Endothelial cell of umbilical vein (primary cell): ENCODE measurements at regions not wholly inside any gene's neighbourhood (a gene's known extent, or its start where the extent isn't known, plus 50 kb on each side); places are given as distances from the start of the nearest gene placed in this dataset.
"Not testable (repeated sequence)": the region's sequence is repeated elsewhere in the genome, so short reads cannot be mapped to it uniquely, and the experiment has no call there.

Experiments used
- CTCF ChIP-seq, 2 donors: IDR thresholded peaks; 1 replicate in 1 of 2; 2 replicates in 1 of 2; pipeline ENCODE4 v1.5.1; 2011; ENCODE audit warnings: low read length in 2 of 2, mild to moderate bottlenecking in 2 of 2, moderate library complexity in 2 of 2, control low read depth in 1 of 2, inconsistent platforms in 1 of 2, low read depth in 1 of 2; ENCODE audit not compliant: insufficient read depth in 1 of 2; ENCODE audit errors: extremely low read depth in 1 of 2
- EZH2 ChIP-seq: IDR thresholded peaks from 2 replicates; pipeline ENCODE4 v1.6.1; 2012; ENCODE audit warnings: borderline replicate concordance, low read depth, mild to moderate bottlenecking, moderate library complexity, low read length, inconsistent platforms; ENCODE audit not compliant: severe bottlenecking
- GATA2 ChIP-seq: IDR thresholded peaks from 2 replicates; pipeline ENCODE4 v1.7.0; 2011; ENCODE audit warnings: low read depth, mild to moderate bottlenecking, moderate library complexity, mixed read lengths, low read length; ENCODE audit not compliant: insufficient read length, insufficient read depth
- JUN ChIP-seq: IDR thresholded peaks from 2 replicates; pipeline ENCODE4 v1.6.1; 2011; ENCODE audit warnings: borderline replicate concordance, low read depth; ENCODE audit not compliant: insufficient read length, insufficient read depth
- MAX ChIP-seq: IDR thresholded peaks from 2 replicates; pipeline ENCODE4 v1.6.1; 2011; ENCODE audit not compliant: insufficient read depth, insufficient read length
- MYC ChIP-seq: IDR thresholded peaks from one replicate; pipeline ENCODE4 v1.6.1; 2011; ENCODE audit warnings: mild to moderate bottlenecking, low read depth, low read length
- POLR2A ChIP-seq: IDR thresholded peaks from 2 replicates; pipeline ENCODE4 v1.6.1; 2012; ENCODE audit warnings: low read depth, mild to moderate bottlenecking, control low read depth, low read length
- POLR2AphosphoS5 ChIP-seq: IDR thresholded peaks from 2 replicates; pipeline ENCODE4 v1.6.1; 2012; ENCODE audit warnings: low read depth, mild to moderate bottlenecking, control low read depth, low read length, moderate library complexity; ENCODE audit not compliant: insufficient read depth

- not testable (repeated sequence) for TF ChIP-seq CTCF (IDR thresholded peaks at IDR 0.05; ENCODE audit: extremely low read depth in 1 of 2, insufficient read depth in 1 of 2, low read depth in 1 of 2, low read length in 2 of 2); POLR2A; EZH2; POLR2AphosphoS5; MAX; MYC; JUN; GATA2
Measured at GRCh38 chr15:30845536-30845935, 58.2 kb upstream of the FAN1 start.
